Inferior parietal cortex (tissue), 1 donor: ENCODE measurements at regions not wholly inside any gene's neighbourhood (a gene's known extent, or its start where the extent isn't known, plus 50 kb on each side); places are given as distances from the start of the nearest gene placed in this dataset.

Experiments
- DNase-seq: peaks from one replicate; pipeline ENCODE4 v3.0.0-alpha.2; 2016; ENCODE audit errors: extremely low spot score

GRCh38 chr12:27179400-27180214 is 64.5 kb upstream of the STK38L start:
- peak; percentile 59 for DNase-seq

GRCh38 chr12:27180906-27181505 is 63.1 kb upstream of the STK38L start:
- DNase-seq = no peak

DNA sequence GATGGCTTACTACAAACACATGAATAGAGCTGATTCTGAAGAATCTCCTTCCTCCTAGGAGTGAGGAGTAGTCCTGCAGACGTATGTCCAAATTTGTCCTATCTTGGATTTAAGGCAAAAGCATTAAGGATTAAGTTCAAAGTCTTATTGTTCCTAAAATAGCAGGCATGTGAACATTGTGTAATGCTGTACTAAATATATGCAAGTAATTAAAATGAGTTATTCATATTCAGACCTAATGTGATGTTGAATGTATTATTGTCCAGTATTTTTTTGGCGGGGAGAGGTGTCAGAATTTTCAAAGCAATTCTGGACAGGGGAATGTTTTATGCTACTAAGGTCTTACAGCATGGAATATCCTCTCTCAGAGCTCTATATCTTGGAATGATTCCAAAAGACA is 60.7 kb upstream of the STK38L start:
- no peak for DNase-seq

- no peak for DNase-seq
Measured at GRCh38 chr12:27185234-27186021, 58.7 kb upstream of the STK38L start.

- no peak for DNase-seq
Measured at GRCh38 chr12:27186022-27186839, 57.9 kb upstream of the STK38L start.

- DNase-seq = no peak
Measured at GRCh38 chr12:27187697-27188096, 56.4 kb upstream of the STK38L start.

DNA sequence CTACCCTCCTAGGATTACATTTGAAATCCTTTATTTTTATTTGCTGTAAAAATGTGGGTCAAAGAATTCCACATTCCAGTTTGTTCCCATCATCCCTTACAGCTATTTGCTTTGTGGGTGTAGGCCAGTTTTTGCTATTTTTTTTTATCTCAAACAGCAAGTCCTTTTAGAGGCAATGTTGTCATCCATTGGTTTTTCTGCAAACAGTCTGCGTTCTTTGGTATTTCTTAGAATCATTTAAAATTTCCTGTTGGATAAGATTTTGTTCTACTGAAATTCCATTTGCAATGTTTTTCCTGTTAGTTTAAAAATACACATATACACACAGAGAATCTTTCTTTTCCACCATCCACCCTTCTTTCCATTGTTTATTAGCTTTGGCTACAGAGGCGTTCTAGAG is 53.3 kb upstream of the STK38L start:
- DNase-seq = no peak

DNA sequence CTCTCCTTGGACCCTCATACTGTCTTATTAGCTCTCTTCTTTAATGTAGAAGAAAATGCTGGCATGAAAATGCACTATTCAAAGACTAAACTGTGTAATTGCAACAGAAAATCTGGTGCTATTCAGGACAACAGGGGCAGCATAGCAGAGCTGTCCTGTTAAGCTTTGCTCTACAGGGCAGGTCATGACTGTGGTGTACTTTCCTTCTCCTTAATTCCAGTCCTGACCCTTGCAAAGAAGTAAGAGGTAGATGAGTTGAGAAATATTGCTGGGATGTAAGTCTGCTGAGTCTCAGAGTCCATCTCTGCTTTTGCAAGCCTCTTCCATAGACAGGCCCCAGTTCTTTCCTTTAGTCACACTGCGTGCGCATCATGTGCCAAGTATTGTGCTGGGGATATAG is 52.6 kb upstream of the STK38L start:
- no peak for DNase-seq

DNA sequence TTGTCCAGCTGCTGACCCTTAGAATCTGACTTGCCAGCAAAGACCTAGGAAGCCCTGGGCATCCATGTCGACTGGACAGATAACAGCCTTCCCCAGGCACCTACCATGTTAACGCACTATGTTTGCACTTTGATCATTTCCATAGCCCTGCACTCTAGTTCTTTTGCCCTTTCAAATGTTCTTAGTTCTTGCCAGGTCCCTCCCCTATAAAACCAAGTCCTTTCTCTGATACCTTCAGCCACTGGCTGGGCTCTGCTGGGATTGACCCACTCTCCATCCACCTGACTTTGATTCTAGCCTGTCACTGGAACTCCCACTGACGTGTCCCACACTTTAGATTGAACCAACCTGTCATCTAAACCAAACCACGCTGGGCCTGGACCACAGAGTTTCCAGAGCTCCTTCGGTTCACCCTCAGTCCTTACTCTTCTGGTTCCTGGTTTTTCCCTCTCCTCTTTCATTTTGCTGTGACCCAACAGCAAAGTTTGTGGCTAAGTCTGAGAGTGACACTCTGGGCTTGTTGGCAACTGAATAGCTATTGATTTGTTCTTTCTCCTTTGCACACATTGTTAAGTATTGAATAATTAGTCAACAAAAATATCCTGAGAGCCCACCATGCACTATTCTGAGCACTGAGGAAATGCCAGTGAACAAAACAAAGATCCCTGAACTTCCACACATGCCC is 51.8 kb upstream of the STK38L start:
- DNase-seq = no peak

GRCh38 chr12:27193106-27193505 is 51.0 kb upstream of the STK38L start:
- no peak for DNase-seq

- no peak for DNase-seq
Measured at GRCh38 chr12:27193854-27194544, 50.1 kb upstream of the STK38L start.
